ENCODE measurements at regions not wholly inside any gene's neighbourhood (a gene's known extent, or its start where the extent isn't known, plus 50 kb on each side); places are given as distances from the start of the nearest gene placed in this dataset.

DNA sequence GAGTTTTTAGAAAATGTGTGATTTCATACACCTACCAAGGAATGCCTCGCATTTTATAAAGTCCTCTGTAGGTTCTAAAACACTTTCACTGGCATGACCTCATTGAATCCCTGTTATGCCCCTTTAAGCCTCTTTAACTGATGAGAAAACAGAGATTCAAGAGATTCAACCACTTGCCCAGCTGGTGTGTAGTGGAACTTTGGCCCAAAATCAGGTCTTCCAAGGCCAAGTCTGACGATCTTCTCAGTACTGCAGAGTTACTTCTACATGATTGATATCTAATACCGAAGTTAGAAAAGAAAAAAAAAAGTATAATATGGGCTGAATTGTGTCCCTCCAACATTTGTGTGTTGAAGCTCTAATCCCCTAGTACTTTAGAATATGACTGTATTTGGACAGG lies 202.0 kb downstream of the WDR11 start:
- POLR2A ChIA-PET, result no interaction called here
- no peak for DNase-seq
- Mint-ChIP-seq H3K36me3 (ENCODE audit: low read depth) (no peaks in the 10 kb centered on the region), H3K4me3 (no peak overlapping the region), H3K4me1 (no peaks in the 10 kb centered on the region), H3K27ac (no peak overlapping the region), H3K9me3 (no peaks in the 10 kb centered on the region), H3K27me3 (no peaks in the 10 kb centered on the region)
- CTCF ChIA-PET, result no interaction called here

GRCh38 chr10:121054874-121055273 lies 203.7 kb downstream of the WDR11 start:
- ChIA-PET CTCF (no interaction called here), POLR2A (no interaction called here)
- Mint-ChIP-seq H3K4me3 (no peak overlapping the region), H3K4me1 (no peaks in the 10 kb centered on the region), H3K27ac (no peak overlapping the region), H3K36me3 (ENCODE audit: low read depth) (no peaks in the 10 kb centered on the region), H3K27me3 (no peaks in the 10 kb centered on the region), H3K9me3 (no peaks in the 10 kb centered on the region)
- DNase-seq, result no peak

GRCh38 chr10:121057269-121057668 lies 206.1 kb downstream of the WDR11 start:
- H3K4me3 Mint-ChIP-seq, result no peak overlapping the region
- ChIA-PET POLR2A (no interaction called here), CTCF (no interaction called here)
- no peaks in the 10 kb centered on the region for H3K4me1 Mint-ChIP-seq
- no peaks in the 10 kb centered on the region for H3K36me3 Mint-ChIP-seq (ENCODE audit: low read depth)
- no peaks in the 10 kb centered on the region for H3K9me3 Mint-ChIP-seq
- H3K27ac Mint-ChIP-seq, result no peak overlapping the region
- DNase-seq, result no peak
- H3K27me3 Mint-ChIP-seq, result no peaks in the 10 kb centered on the region

DNA sequence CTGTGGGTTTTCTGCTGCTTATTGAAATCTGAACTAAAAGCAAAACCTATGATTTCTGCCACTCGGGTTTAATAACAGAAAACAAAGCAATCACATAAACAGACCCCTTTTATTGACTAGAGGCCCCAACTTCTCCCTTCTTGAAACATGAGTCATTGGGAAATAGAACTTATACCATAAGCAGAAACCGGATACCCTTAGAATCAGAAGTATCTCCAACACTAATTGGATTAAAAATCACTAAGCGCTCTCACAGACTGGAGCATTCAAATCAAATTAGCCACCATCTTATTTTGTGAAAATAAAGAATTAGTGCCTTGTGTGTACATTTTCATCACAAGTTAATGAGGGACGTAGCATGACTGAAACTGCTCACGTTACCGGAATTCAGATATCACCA lies 206.9 kb downstream of the WDR11 start:
- no peak for DNase-seq
- ChIA-PET CTCF (no interaction called here), POLR2A (no interaction called here)
- Mint-ChIP-seq H3K27me3 (no peaks in the 10 kb centered on the region), H3K9me3 (no peaks in the 10 kb centered on the region), H3K27ac (no peak overlapping the region), H3K4me3 (no peak overlapping the region), H3K4me1 (no peaks in the 10 kb centered on the region), H3K36me3 (ENCODE audit: low read depth) (no peaks in the 10 kb centered on the region)

DNA sequence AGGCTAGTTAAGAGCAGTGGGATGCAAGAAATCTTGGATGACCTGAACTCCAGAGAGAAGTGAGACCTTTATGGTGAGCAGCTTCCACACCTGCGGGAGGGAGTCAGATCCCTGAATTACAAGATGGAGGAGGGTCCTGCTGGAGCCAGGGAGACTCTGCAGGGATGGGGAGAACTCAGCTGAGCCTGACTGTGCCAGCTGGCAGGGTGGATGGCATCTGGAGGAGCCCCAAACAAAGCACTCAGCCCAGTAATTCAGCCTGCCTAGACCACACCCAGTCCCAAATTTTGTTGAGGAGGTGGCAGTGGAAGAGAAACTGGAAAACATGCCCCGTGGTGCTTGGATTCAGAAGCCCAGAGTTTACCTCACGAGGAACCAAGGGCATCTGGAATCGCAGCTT lies 208.2 kb downstream of the WDR11 start:
- POLR2A ChIA-PET, result no interaction called here
- Mint-ChIP-seq H3K4me3 (no peak overlapping the region), H3K36me3 (ENCODE audit: low read depth) (no peaks in the 10 kb centered on the region), H3K4me1 (no peaks in the 10 kb centered on the region), H3K27me3 (no peaks in the 10 kb centered on the region), H3K27ac (no peak overlapping the region), H3K9me3 (no peaks in the 10 kb centered on the region)
- CTCF ChIA-PET, result no interaction called here
- DNase-seq, result no peak

- no peak overlapping the region for H3K27ac Mint-ChIP-seq
- no peak for DNase-seq
- no peaks in the 10 kb centered on the region for H3K36me3 Mint-ChIP-seq (ENCODE audit: low read depth)
- no peak overlapping the region for H3K4me3 Mint-ChIP-seq
- ChIA-PET POLR2A (no interaction called here), CTCF (no interaction called here)
- no peaks in the 10 kb centered on the region for H3K27me3 Mint-ChIP-seq
- H3K9me3 Mint-ChIP-seq, result no peaks in the 10 kb centered on the region
- no peaks in the 10 kb centered on the region for H3K4me1 Mint-ChIP-seq
Measured at GRCh38 chr10:121062115-121062514, 211.0 kb downstream of the WDR11 start.

DNA sequence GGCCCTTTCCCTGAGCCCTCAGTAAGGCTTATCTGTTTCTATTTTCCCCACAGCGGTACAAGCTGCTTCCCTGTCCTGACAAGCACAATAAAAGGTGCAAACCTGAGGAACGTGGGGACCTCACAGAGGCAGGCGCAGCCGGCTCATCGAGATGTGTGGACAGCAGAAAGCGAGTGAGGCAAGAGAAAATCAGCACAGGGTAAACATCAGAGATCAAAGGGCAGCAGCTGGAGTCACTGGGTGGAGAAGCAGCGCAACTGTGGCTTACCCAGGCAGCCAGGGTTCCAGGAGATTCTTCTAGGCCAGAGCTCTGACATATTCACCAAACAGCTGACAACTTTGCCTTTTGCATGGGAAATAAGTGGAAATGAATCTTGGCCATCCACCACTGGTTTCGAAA lies 212.6 kb downstream of the WDR11 start:
- POLR2A ChIA-PET, result no interaction called here
- no peaks in the 10 kb centered on the region for H3K36me3 Mint-ChIP-seq (ENCODE audit: low read depth)

GRCh38 chr10:121064491-121064890 lies 213.3 kb downstream of the WDR11 start:
- Mint-ChIP-seq H3K4me3 (no peak overlapping the region), H3K4me1 (peaks cover 3% of the 10 kb centered on the region), H3K27ac (no peak overlapping the region), H3K27me3 (no peaks in the 10 kb centered on the region), H3K9me3 (no peaks in the 10 kb centered on the region), H3K36me3 (ENCODE audit: low read depth) (no peaks in the 10 kb centered on the region)
- POLR2A ChIA-PET, result no interaction called here
- CTCF ChIA-PET, result no interaction called here
- DNase-seq, result no peak

More for the DNA sequence above, 212.6 kb downstream of the WDR11 start:
- no peaks in the 10 kb centered on the region for H3K4me1 Mint-ChIP-seq
- no peak overlapping the region for H3K4me3 Mint-ChIP-seq
- H3K9me3 Mint-ChIP-seq, result no peaks in the 10 kb centered on the region
- CTCF ChIA-PET, result no interaction called here
- H3K27me3 Mint-ChIP-seq, result no peaks in the 10 kb centered on the region
- no peak overlapping the region for H3K27ac Mint-ChIP-seq
- no peak for DNase-seq

DNA sequence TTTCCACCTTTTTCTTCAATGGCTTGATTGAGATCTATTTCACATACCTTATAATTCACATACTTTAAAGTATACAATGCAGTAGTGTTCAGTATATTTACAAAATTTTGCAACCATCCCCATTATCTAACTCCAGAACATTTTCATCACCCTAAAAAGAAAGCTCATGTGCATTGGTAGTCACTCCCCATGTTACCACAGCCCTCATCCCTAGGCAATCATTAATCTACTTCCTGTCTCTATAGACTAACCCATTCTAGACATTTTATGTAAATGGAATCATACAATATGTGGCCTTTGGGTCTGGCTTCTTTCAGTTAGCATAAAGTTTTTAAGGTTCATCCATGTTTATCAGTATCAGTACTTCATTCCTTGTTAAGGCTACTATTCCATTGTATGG lies 214.2 kb downstream of the WDR11 start:
- H3K27me3 Mint-ChIP-seq, result no peaks in the 10 kb centered on the region
- no peaks in the 10 kb centered on the region for H3K36me3 Mint-ChIP-seq (ENCODE audit: low read depth)
- ChIA-PET CTCF (no interaction called here), POLR2A (no interaction called here)
- H3K27ac Mint-ChIP-seq, result no peak overlapping the region
- H3K4me1 Mint-ChIP-seq, result peaks cover 4% of the 10 kb centered on the region
- no peak overlapping the region for H3K4me3 Mint-ChIP-seq
- no peak for DNase-seq
- H3K9me3 Mint-ChIP-seq, result no peaks in the 10 kb centered on the region

DNA sequence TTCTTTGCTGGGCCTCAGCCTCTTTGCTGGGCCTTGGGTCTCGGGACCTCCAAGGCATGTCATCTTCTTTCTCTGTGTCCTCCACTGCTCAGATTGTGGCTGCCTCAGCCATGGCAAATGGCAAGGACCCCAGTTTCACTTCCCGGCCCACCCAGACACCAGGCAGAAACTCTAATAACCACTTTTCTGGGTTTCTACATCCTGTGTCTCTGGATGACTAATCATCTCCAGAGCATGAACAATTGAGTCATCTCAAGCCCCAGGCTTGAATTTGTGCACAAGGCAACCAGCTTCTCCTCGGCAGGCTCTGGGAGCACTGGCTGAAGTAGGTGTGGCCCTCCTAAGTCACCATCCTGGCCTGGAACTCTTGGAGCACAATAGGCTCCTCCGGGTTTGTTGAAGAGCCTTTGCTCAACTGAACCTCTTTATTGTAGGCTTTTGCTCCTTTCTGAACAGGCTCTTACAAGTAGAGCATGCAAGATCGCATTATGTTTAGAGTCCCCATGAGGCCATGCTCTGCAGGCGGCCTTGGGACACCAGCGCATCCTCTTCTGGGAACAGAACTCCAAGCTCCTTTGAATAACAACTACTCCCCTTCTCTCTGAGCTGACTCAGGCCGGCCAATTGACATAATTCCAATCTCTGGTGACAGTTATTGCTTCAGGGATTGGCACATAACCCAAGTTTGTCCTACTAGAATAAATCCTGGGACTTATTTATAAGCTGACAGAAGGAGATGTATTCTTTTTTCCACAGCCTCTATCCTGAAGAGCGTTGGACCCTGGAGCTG lies 218.1 kb downstream of the WDR11 start:
- no peaks in the 10 kb centered on the region for H3K27me3 Mint-ChIP-seq
- peaks cover 4% of the 10 kb centered on the region for H3K4me1 Mint-ChIP-seq
- H3K9me3 Mint-ChIP-seq, result no peaks in the 10 kb centered on the region
- no peak for DNase-seq
- no peak overlapping the region for H3K27ac Mint-ChIP-seq
- H3K36me3 Mint-ChIP-seq (ENCODE audit: low read depth), result no peaks in the 10 kb centered on the region
- ChIA-PET POLR2A (no interaction called here), CTCF (no interaction called here)
- no peak overlapping the region for H3K4me3 Mint-ChIP-seq

GRCh38 chr10:121070275-121071070 lies 219.3 kb downstream of the WDR11 start:
- ChIA-PET CTCF (no interaction called here), POLR2A (no interaction called here)
- H3K36me3 Mint-ChIP-seq (ENCODE audit: low read depth), result no peaks in the 10 kb centered on the region
- DNase-seq, result no peak
- H3K4me1 Mint-ChIP-seq, result peaks cover 4% of the 10 kb centered on the region
- H3K27me3 Mint-ChIP-seq, result no peaks in the 10 kb centered on the region
- no peak overlapping the region for H3K4me3 Mint-ChIP-seq
- no peaks in the 10 kb centered on the region for H3K9me3 Mint-ChIP-seq
- H3K27ac Mint-ChIP-seq, result no peak overlapping the region

DNA sequence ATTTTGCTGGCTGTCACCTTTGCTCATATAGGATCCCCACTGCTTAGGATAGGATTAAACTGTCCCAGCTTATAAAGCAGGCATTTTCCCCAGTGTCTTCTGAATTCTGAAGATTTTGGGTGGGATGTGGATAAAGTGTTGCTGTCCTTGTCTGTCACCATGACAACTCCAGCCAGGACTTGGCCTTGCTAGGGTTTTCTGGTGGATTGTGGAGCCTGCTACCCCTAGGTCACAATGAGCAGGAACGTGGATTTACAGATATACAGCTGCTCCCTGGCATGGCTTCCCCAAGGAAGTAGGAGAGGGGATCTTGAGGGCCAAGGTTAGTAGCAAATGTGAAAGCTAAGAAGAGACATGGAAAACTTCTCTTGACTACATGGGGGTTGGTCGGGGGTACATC lies 220.7 kb downstream of the WDR11 start:
- Mint-ChIP-seq H3K27ac (no peak overlapping the region), H3K4me1 (peaks cover 4% of the 10 kb centered on the region), H3K9me3 (no peaks in the 10 kb centered on the region), H3K4me3 (no peak overlapping the region), H3K36me3 (ENCODE audit: low read depth) (no peaks in the 10 kb centered on the region), H3K27me3 (no peaks in the 10 kb centered on the region)
- CTCF ChIA-PET, result no interaction called here
- POLR2A ChIA-PET, result no interaction called here
- no peak for DNase-seq

- POLR2A ChIA-PET, result no interaction called here
- Mint-ChIP-seq H3K27ac (no peak overlapping the region), H3K9me3 (no peaks in the 10 kb centered on the region), H3K27me3 (no peaks in the 10 kb centered on the region), H3K4me1 (peaks cover 4% of the 10 kb centered on the region), H3K4me3 (no peak overlapping the region), H3K36me3 (ENCODE audit: low read depth) (no peaks in the 10 kb centered on the region)
- no peak for DNase-seq
- CTCF ChIA-PET, result no interaction called here
Measured at GRCh38 chr10:121073728-121074127, 222.6 kb downstream of the WDR11 start.

Measured in activated CD4-positive, alpha-beta memory T cell treated with anti-CD3 and anti-CD28 coated beads, Interleukin-2, amount 10 ng/mL, durations not matched to agents 7 days and 5 days (primary cell).